ENCODE measurements at regions not wholly inside any gene's neighbourhood (a gene's known extent, or its start where the extent isn't known, plus 50 kb on each side); places are given as distances from the start of the nearest gene placed in this dataset.

- no peak for TF ChIP-seq POLR2A (IDR thresholded peaks at IDR 0.05)
- no peak for TF ChIP-seq CTCF (IDR thresholded peaks at IDR 0.05)
Measured at GRCh38 chr5:110218981-110219380, 507.5 kb downstream of the TMEM232 start.

Data from uterus (tissue), 2 donors.